Psoas muscle (tissue), 7 donors: ENCODE measurements at regions not wholly inside any gene's neighbourhood (a gene's known extent, or its start where the extent isn't known, plus 50 kb on each side); places are given as distances from the start of the nearest gene placed in this dataset.

ENCODE experiments used
- ATAC-seq, 4 donors: fragments of 200-7000 bp; cut with Tn5 transposase; one replicate each; pipeline ENCODE4 v1.9.1; 2020; ENCODE audit warnings: moderate library complexity in 3 of 4, mild to moderate bottlenecking in 2 of 4
- DNase-seq, 2 donors: peaks; one replicate each; pipeline ENCODE4 v3.0.0-alpha.2; 2020
- H3K27ac ChIP-seq: fragments of 200-600 bp; one replicate; pipeline ENCODE4 v1.8.0; 2022
- H3K27me3 ChIP-seq, 3 donors: fragments of 200-600 bp in 1 of 3; one replicate each; pipeline versions ENCODE4 v1.6.1 to v1.8.0; 2013 to 2022; ENCODE audit warnings: low read length in 2 of 3, mild to moderate bottlenecking in 2 of 3, moderate library complexity in 1 of 3; ENCODE audit not compliant: insufficient read depth in 3 of 3
- H3K36me3 ChIP-seq, 2 donors: fragments of 200-600 bp in 1 of 2; one replicate each; pipeline versions ENCODE4 v1.6.1 to v1.8.0; 2013 to 2022; ENCODE audit warnings: low read depth in 1 of 2, mild to moderate bottlenecking in 1 of 2, moderate library complexity in 1 of 2; ENCODE audit not compliant: insufficient read depth in 1 of 2
- H3K4me1 ChIP-seq: fragments of 200-600 bp; one replicate; pipeline ENCODE4 v1.8.0; 2022
- H3K4me3 ChIP-seq: fragments of 200-600 bp; one replicate; pipeline ENCODE4 v1.8.0; 2022; ENCODE audit warnings: mild to moderate bottlenecking
- H3K9me3 ChIP-seq: fragments of 200-600 bp; one replicate; pipeline ENCODE4 v1.8.0; 2022
- CTCF ChIP-seq: fragments of 200-600 bp; IDR thresholded peaks from one replicate; pipeline ENCODE4 v1.8.0; 2022; ENCODE audit warnings: antibody characterized with exemption
- WGBS, 3 donors: extraction: QIAGEN DNeasy Blood & Tissue Kit; methylation state at CpG; one replicate each; pipeline versions ENCODE4 v1.1.6 to v1.1.7; 2013; 5-methylcytosine and 5-hydroxymethylcytosine counted together
- intact Hi-C, 2 donors: fragments of 100-400 bp; cut with DNase I; formaldehyde crosslinking; loops; one replicate each; pipeline versions ENCODE4 v1.11.0 to v1.14.2; 2022
- donor health status: healthy with polysubstance abuse.
- donor health status: DM: no; HTN: no; CAD: no; lungs with moderate emphysema.
- donor health status: Bipolar disorder and iron deficiency.
- donor health status: healthy.
- donor health status: DM: yes; HTN: yes; CAD: no.
- donor health status: DM: no; HTN: no; CAD: no.
- donor health status: DM: yes; HTN: yes; CAD: no.

GRCh38 chr6:74840953-74841352 is 364.9 kb downstream of the COL12A1 start:
- H3K36me3 ChIP-seq, result no peaks in the 10 kb centered on the region
- H3K4me3 ChIP-seq, result no peak overlapping the region
- no peaks in the 10 kb centered on the region for H3K4me1 ChIP-seq
- no peak for TF ChIP-seq CTCF
- no peaks in the 10 kb centered on the region for H3K9me3 ChIP-seq
- ATAC-seq (no peak), DNase-seq (no peak)
- no peak overlapping the region for H3K27ac ChIP-seq
- intact Hi-C loops, result no loop called here
- WGBS, 3 donors, result 88 to 93% (median 90%) methylated on average over 3 of the region's 3 CpGs
- no peaks in the 10 kb centered on the region for H3K27me3 ChIP-seq

- H3K27me3 ChIP-seq, result no peaks in the 10 kb centered on the region
Observed at GRCh38 chr6:74834967-74835366, 370.9 kb downstream of the COL12A1 start.

GRCh38 chr6:74826263-74826662 is 379.6 kb downstream of the COL12A1 start:
- Histone ChIP-seq H3K36me3 (no peaks in the 10 kb centered on the region), H3K4me1 (no peaks in the 10 kb centered on the region), H3K9me3 (no peaks in the 10 kb centered on the region), H3K27ac (no peak overlapping the region), H3K27me3 (no peaks in the 10 kb centered on the region), H3K4me3 (no peak overlapping the region)
- no peak for DNase-seq
- TF ChIP-seq CTCF, result no peak
- 42 to 54% (median 46%) methylated on average over 6 of the region's 6 CpGs for WGBS, 3 donors
- intact Hi-C loops, result no loop called here
- ATAC-seq, result no peak

More at GRCh38 chr6:74834967-74835366, 370.9 kb downstream of the COL12A1 start:
- H3K27ac ChIP-seq, result no peak overlapping the region
- ATAC-seq (no peak), DNase-seq (no peak)
- no peak overlapping the region for H3K4me3 ChIP-seq
- TF ChIP-seq CTCF, result no peak
- H3K4me1 ChIP-seq, result no peaks in the 10 kb centered on the region
- whole genome bisulfite sequencing, 3 donors, result 43 to 54% (median 48%) methylated on average over 1 of the region's 1 CpG
- no peaks in the 10 kb centered on the region for H3K9me3 ChIP-seq
- intact Hi-C loops, result no loop called here
- no peaks in the 10 kb centered on the region for H3K36me3 ChIP-seq

GRCh38 chr6:74814440-74814839 is 391.4 kb downstream of the COL12A1 start:
- no peaks in the 10 kb centered on the region for H3K27me3 ChIP-seq
- no peak for TF ChIP-seq CTCF

GRCh38 chr6:74807674-74808073 is 398.2 kb downstream of the COL12A1 start:
- 74 to 81% (median 74%) methylated on average over 2 of the region's 2 CpGs for WGBS, 3 donors

More at GRCh38 chr6:74814440-74814839, 391.4 kb downstream of the COL12A1 start:
- DNase-seq (no peak), ATAC-seq (no peak)
- Histone ChIP-seq H3K9me3 (peaks cover 10% of the 10 kb centered on the region), H3K36me3 (no peaks in the 10 kb centered on the region), H3K4me3 (no peak overlapping the region), H3K27ac (no peak overlapping the region), H3K4me1 (no peaks in the 10 kb centered on the region)
- 71 to 74% (median 73%) methylated on average over 4 of the region's 4 CpGs for WGBS, 3 donors
- intact Hi-C loops, result no loop called here

More at GRCh38 chr6:74807674-74808073, 398.2 kb downstream of the COL12A1 start:
- H3K36me3 ChIP-seq, result no peaks in the 10 kb centered on the region
- H3K27me3 ChIP-seq, result no peaks in the 10 kb centered on the region
- no peak overlapping the region for H3K27ac ChIP-seq
- DNase-seq, result no peak
- no peak overlapping the region for H3K4me3 ChIP-seq
- no peaks in the 10 kb centered on the region for H3K4me1 ChIP-seq
- TF ChIP-seq CTCF, result no peak
- H3K9me3 ChIP-seq, result no peaks in the 10 kb centered on the region
- intact Hi-C loops, result no loop called here
- no peak for ATAC-seq
